SK-N-SH treated with all-trans-retinoic acid at 6 μM for 48 hours (cell line): ENCODE measurements at regions not wholly inside any gene's neighbourhood (a gene's known extent, or its start where the extent isn't known, plus 50 kb on each side); places are given as distances from the start of the nearest gene placed in this dataset.

Source experiments
- BACH2 ChIP-seq: fragments of 250-450 bp; sonication (Bioruptor Pico); IDR thresholded peaks from 2 replicates; pipeline ENCODE4 v1.9.0; 2021; ENCODE audit warnings: mild to moderate bottlenecking, borderline replicate concordance
- ZFP3 ChIP-seq: fragments of 250-450 bp; sonication (Bioruptor Pico); IDR thresholded peaks from 2 replicates; pipeline ENCODE4 v1.5.0; 2020; ENCODE audit warnings: mild to moderate bottlenecking, moderate library complexity

DNA sequence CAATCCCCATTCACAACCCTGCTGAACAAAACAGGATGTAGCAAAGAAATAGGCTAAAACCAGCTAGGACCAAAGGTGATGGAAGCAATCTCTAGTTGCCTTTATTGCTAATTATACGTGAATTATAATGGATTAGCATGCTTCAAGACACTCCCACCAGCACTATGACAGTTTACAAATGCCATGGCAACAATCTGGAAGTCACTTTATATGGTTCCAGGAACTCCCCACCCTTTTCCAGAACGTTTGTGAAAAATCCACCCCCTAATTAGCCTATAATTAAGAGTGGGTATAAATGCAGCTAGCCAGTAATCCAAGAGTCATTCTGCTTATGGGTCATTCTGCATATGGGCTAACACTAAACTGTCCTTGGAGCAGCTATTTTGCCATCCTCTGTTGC lies 328.7 kb downstream of the FLRT2 start:
- TF ChIP-seq BACH2 (CRISPR knock-in tag) (no peak), ZFP3 (no peak)
